Lung (tissue), 11 donors: ENCODE measurements at regions not wholly inside any gene's neighbourhood (a gene's known extent, or its start where the extent isn't known, plus 50 kb on each side); places are given as distances from the start of the nearest gene placed in this dataset.

Experiments
- ATAC-seq: fragments of 200-7000 bp; cut with Tn5 transposase; one replicate; pipeline ENCODE4 v1.9.1; 2020; ENCODE audit warnings: moderate number of reproducible peaks; ENCODE audit not compliant: insufficient read depth, low FRiP score
- DNase-seq, 3 donors: peaks; one replicate each; pipeline ENCODE4 v3.0.0-alpha.2; 2013 to 2017
- H3K27ac ChIP-seq, 2 donors: one replicate each; pipeline ENCODE4 v1.5.1; 2013; ENCODE audit warnings: mild to moderate bottlenecking in 2 of 2, moderate library complexity in 2 of 2, control low read depth in 1 of 2, inconsistent platforms in 1 of 2, low read depth in 1 of 2, low read length in 1 of 2
- H3K27me3 ChIP-seq, 3 donors: one replicate each; pipeline ENCODE4 v1.5.1; 2013; ENCODE audit warnings: low read length in 2 of 3; ENCODE audit not compliant: control insufficient read depth in 3 of 3, insufficient read depth in 3 of 3
- H3K36me3 ChIP-seq, 4 donors: one replicate each; pipeline ENCODE4 v1.5.1; 2013; ENCODE audit warnings: low read length in 4 of 4, mild to moderate bottlenecking in 1 of 4, moderate library complexity in 1 of 4; ENCODE audit not compliant: control insufficient read depth in 4 of 4, insufficient read depth in 4 of 4
- H3K4me1 ChIP-seq, 5 donors: one replicate each; pipeline ENCODE4 v1.5.1; 2013; ENCODE audit warnings: low read length in 5 of 5, mild to moderate bottlenecking in 2 of 5, moderate library complexity in 1 of 5; ENCODE audit not compliant: control insufficient read depth in 5 of 5, insufficient read depth in 5 of 5
- H3K4me3 ChIP-seq: one replicate; pipeline ENCODE4 v1.5.1; 2013; ENCODE audit warnings: mild to moderate bottlenecking, control low read depth, moderate library complexity
- H3K9ac ChIP-seq, 2 donors: one replicate each; pipeline ENCODE4 v1.5.1; 2013; ENCODE audit warnings: low read length in 2 of 2, control low read depth in 1 of 2; ENCODE audit not compliant: insufficient read depth in 1 of 2
- H3K9me3 ChIP-seq, 4 donors: one replicate each; pipeline ENCODE4 v1.5.1; 2013; ENCODE audit warnings: low read length in 3 of 4, mild to moderate bottlenecking in 1 of 4, moderate library complexity in 1 of 4; ENCODE audit not compliant: control insufficient read depth in 4 of 4, insufficient read depth in 3 of 4
- WGBS, 2 donors: extraction: QIAGEN DNeasy Blood & Tissue Kit; methylation state at CpG; one replicate each; pipeline ENCODE4 v1.1.7; 2013; 5-methylcytosine and 5-hydroxymethylcytosine counted together
- TF ChIP-seq, protein P1 (sequence below): IDR thresholded peaks from 2 replicates; pipeline ENCODE4 v1.5.1; 2012; ENCODE audit warnings: mild to moderate bottlenecking; ENCODE audit errors: control extremely low read depth, extremely low read depth
- donor health status: control.
- donor health status: control.
- donor health status: Bipolar disorder and iron deficiency.
- donor health status: healthy.
- donor health status: DM: yes; HTN: yes; CAD: no.

DNA sequence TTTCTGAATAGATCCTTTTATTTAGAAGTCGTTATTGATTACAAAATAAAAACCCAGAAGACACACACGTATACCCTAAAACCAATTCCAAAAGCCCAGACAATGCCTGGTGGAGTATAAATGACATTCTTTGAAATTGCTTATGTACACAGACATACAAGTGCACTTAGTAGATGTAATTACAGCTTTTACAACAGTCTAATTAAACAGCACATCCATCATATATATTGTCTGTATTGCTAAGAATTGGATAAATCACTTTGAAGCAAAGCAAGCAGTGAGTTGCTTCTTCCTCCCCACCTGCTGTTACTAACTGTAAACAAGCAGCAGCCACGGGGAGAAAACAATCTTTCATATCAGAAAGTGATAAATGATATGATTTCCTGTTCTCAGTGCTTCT lies 645.7 kb downstream of the TLL1 start:
- no peak overlapping the region for H3K4me3 ChIP-seq
- DNase-seq = no peak
- WGBS, 2 donors = 48 to 57% methylated on average over 3 of the region's 3 CpGs
- TF ChIP-seq, protein P1, sequence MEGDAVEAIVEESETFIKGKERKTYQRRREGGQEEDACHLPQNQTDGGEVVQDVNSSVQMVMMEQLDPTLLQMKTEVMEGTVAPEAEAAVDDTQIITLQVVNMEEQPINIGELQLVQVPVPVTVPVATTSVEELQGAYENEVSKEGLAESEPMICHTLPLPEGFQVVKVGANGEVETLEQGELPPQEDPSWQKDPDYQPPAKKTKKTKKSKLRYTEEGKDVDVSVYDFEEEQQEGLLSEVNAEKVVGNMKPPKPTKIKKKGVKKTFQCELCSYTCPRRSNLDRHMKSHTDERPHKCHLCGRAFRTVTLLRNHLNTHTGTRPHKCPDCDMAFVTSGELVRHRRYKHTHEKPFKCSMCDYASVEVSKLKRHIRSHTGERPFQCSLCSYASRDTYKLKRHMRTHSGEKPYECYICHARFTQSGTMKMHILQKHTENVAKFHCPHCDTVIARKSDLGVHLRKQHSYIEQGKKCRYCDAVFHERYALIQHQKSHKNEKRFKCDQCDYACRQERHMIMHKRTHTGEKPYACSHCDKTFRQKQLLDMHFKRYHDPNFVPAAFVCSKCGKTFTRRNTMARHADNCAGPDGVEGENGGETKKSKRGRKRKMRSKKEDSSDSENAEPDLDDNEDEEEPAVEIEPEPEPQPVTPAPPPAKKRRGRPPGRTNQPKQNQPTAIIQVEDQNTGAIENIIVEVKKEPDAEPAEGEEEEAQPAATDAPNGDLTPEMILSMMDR = no peak
- no peak overlapping the region for H3K9ac ChIP-seq
- no peak overlapping the region for H3K27ac ChIP-seq
- no peaks in the 10 kb centered on the region for H3K4me1 ChIP-seq
- H3K36me3 ChIP-seq = no peaks in the 10 kb centered on the region
- no peak for ATAC-seq
- H3K9me3 ChIP-seq = no peaks in the 10 kb centered on the region
- no peaks in the 10 kb centered on the region for H3K27me3 ChIP-seq

DNA sequence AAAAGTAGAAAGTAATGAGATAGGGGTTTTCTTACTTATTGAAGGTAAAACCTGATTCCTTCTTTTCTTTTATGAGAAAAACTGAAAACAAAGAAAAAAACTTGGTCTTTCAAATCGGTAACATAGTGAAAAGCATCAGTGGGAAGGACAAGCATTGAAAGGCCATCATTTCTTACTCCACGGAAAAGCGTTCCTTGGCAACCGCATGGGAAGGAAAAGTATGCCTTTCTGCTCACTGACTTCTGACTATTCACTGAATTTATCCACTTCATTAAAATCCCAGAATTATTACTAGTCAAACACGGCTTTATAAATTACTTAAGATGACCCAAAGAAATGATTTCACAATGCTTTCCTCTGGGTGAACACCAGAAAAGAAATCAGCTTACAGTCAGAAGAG lies 646.7 kb downstream of the TLL1 start:
- no peaks in the 10 kb centered on the region for H3K27me3 ChIP-seq
- WGBS, 2 donors = 87 to 92% methylated on average over 5 of the region's 5 CpGs
- TF ChIP-seq, protein P1 = no peak
- DNase-seq (no peak), ATAC-seq (no peak)
- H3K4me3 ChIP-seq = no peak overlapping the region
- H3K4me1 ChIP-seq = no peaks in the 10 kb centered on the region
- no peak overlapping the region for H3K9ac ChIP-seq
- H3K36me3 ChIP-seq = no peaks in the 10 kb centered on the region
- no peak overlapping the region for H3K27ac ChIP-seq
- no peaks in the 10 kb centered on the region for H3K9me3 ChIP-seq

DNA sequence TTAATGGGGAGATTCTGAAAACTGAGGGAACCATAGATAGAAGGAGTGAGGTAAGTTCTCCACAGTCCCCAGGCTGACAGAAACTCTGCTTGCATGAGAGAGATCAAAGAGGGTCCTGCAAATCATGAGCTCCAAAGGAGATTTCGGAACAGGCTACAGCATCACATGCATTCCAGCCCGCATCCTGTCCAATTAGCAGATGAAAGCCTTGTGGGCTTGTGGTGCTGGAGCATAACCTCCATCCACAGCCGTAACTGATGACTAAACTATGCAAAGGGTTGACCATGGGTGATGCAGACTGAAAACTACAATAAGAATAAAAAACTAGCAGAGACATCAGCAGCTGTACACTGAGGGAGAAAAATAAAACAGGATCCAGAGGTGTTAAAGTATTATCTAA lies 654.5 kb downstream of the TLL1 start:
- no peaks in the 10 kb centered on the region for H3K9me3 ChIP-seq
- H3K4me3 ChIP-seq = no peak overlapping the region
- DNase-seq = no peak
- ATAC-seq = no peak
- 83 to 87% methylated on average over 3 of the region's 3 CpGs for WGBS, 2 donors
- H3K9ac ChIP-seq = no peak overlapping the region
- no peaks in the 10 kb centered on the region for H3K36me3 ChIP-seq
- TF ChIP-seq, protein P1 = no peak
- no peaks in the 10 kb centered on the region for H3K27me3 ChIP-seq
- no peaks in the 10 kb centered on the region for H3K4me1 ChIP-seq
- H3K27ac ChIP-seq = no peak overlapping the region

DNA sequence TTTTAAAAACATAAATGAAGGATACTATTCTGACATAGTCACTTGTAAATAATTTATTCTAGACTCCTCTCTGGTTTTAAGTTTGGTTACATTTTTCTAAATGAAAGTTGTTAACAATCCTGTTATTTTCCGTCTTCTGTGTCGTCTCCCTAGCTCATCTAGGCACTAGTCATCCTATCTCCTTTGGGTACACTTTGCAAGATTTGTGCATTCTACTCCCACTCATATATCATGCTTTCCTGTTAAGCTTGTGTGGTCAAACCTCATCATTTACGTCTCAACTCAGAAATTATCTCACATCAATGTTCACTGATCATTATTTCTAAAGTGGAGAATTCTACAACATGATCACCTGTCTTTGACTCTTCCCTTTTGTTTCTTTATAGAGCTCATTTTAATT lies 658.7 kb downstream of the TLL1 start:
- H3K9ac ChIP-seq = no peak overlapping the region
- H3K4me3 ChIP-seq = no peak overlapping the region
- TF ChIP-seq, protein P1 = no peak
- WGBS, 2 donors = 84 to 86% methylated on average over 3 of the region's 3 CpGs
- no peak overlapping the region for H3K27ac ChIP-seq
- ATAC-seq (no peak), DNase-seq (no peak)
- H3K4me1 ChIP-seq = no peaks in the 10 kb centered on the region
- H3K27me3 ChIP-seq = no peaks in the 10 kb centered on the region
- no peaks in the 10 kb centered on the region for H3K36me3 ChIP-seq
- no peaks in the 10 kb centered on the region for H3K9me3 ChIP-seq
